Right lobe of liver (tissue), 6 donors: ENCODE measurements at regions not wholly inside any gene's neighbourhood (a gene's known extent, or its start where the extent isn't known, plus 50 kb on each side); places are given as distances from the start of the nearest gene placed in this dataset.

Experiments used
- ATAC-seq, 4 donors: fragments of 200-7000 bp; cut with Tn5 transposase; one replicate each; pipeline ENCODE4 v1.9.1; 2020; ENCODE audit warnings: mild to moderate bottlenecking in 4 of 4, moderate library complexity in 4 of 4
- DNase-seq, 3 donors: peaks; one replicate each; pipeline ENCODE4 v3.0.0-alpha.2; 2020
- H3K27ac ChIP-seq, 3 donors: fragments of 200-600 bp; one replicate each; pipeline ENCODE4 v1.8.0; 2022
- H3K27me3 ChIP-seq, 2 donors: fragments of 200-600 bp; one replicate each; pipeline ENCODE4 v1.8.0; 2022
- H3K36me3 ChIP-seq, 4 donors: fragments of 200-600 bp; sonication (generic) in 1 of 4; one replicate each; pipeline versions ENCODE4 v1.5.1 to v1.8.0; 2017 to 2022; ENCODE audit warnings: control low read depth in 1 of 4
- H3K4me1 ChIP-seq, 4 donors: fragments of 200-600 bp; sonication (generic) in 1 of 4; one replicate each; pipeline versions ENCODE4 v1.5.1 to v1.8.0; 2017 to 2022; ENCODE audit warnings: control low read depth in 1 of 4
- H3K4me3 ChIP-seq, 3 donors: fragments of 200-600 bp; one replicate each; pipeline ENCODE4 v1.8.0; 2022
- H3K9me3 ChIP-seq, 4 donors: fragments of 200-600 bp; sonication (generic) in 1 of 4; one replicate each; pipeline versions ENCODE4 v1.5.1 to v1.8.0; 2017 to 2022; ENCODE audit warnings: control low read depth in 1 of 4
- CTCF ChIP-seq, 4 donors: fragments of 200-600 bp in 3 of 4; fragments of 450-650 bp in 1 of 4; IDR thresholded peaks; one replicate each; pipeline versions ENCODE4 v1.5.1 to v1.8.0; 2016 to 2022; ENCODE audit warnings: antibody characterized with exemption in 4 of 4, mild to moderate bottlenecking in 2 of 4
- POLR2A ChIP-seq: fragments of 450-650 bp; IDR thresholded peaks from one replicate; pipeline ENCODE4 v1.6.1; 2017; ENCODE audit warnings: antibody characterized with exemption, mild to moderate bottlenecking
- WGBS: methylation state at CpG from one replicate; pipeline ENCODE4 v1.1.6; 2018; ENCODE audit warnings: low coverage, low lambda C conversion rate; ENCODE audit not compliant: insufficient coverage; ENCODE audit errors: missing lambda C conversion rate; 5-methylcytosine and 5-hydroxymethylcytosine counted together
- intact Hi-C, 2 donors: fragments of 100-400 bp; cut with DNase I; formaldehyde crosslinking; loops; one replicate each; pipeline versions ENCODE4 v1.11.2 to v1.14.1; 2022
- donor health status: DM: no; HTN: yes; CAD: no.
- donor health status: DM: no; HTN: no; CAD: no.
- donor health status: DM: no; HTN: no; CAD: no.
- donor health status: DM: no; HTN: yes; CAD: no.
- donor health status: DM: no; HTN: yes; CAD: no.

DNA sequence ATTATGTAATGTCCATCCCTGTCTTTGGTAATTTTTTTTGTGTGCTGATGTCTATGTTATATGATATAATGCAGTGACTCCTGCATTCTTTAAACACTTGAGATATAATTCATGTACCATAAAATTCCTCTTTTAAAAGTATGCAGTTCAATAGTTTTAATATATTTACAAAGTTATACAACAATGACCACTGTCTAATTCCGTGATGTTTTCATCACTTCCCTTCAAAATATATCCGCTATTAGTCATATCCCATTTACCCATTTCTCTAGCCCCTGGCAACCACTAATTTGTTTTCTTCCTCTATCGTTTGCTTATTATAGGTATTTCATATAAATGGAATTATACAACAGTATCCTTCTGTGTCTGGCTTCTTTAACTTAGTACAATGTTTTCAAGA, 64.9 kb upstream of the SUCLG2 start:
- WGBS = 87% methylated on average over 3 of the region's 3 CpGs

GRCh38 chr3:67715971-67716370, 61.6 kb upstream of the SUCLG2 start:
- H3K27me3 ChIP-seq = no peaks in the 10 kb centered on the region
- no peaks in the 10 kb centered on the region for H3K36me3 ChIP-seq
- H3K9me3 ChIP-seq = peaks cover 0 to 7% (median 0%) of the 10 kb centered on the region in 4 donors
- WGBS = 80% methylated on average over 5 of the region's 5 CpGs
- intact Hi-C loops = no loop called here
- DNase-seq (no peak), ATAC-seq (no peak)
- TF ChIP-seq POLR2A = no peak
- no peak for TF ChIP-seq CTCF (IDR thresholded peaks at IDR 0.05)
- H3K27ac ChIP-seq = no peak overlapping the region
- no peaks in the 10 kb centered on the region for H3K4me1 ChIP-seq
- no peak overlapping the region for H3K4me3 ChIP-seq

More for the DNA sequence above, 64.9 kb upstream of the SUCLG2 start:
- intact Hi-C loops = no loop called here
- no peak overlapping the region for H3K4me3 ChIP-seq
- H3K36me3 ChIP-seq = no peaks in the 10 kb centered on the region
- H3K27me3 ChIP-seq = no peaks in the 10 kb centered on the region
- peaks cover 0 to 7% (median 0%) of the 10 kb centered on the region in 4 donors for H3K9me3 ChIP-seq
- no peaks in the 10 kb centered on the region for H3K4me1 ChIP-seq
- no peak overlapping the region for H3K27ac ChIP-seq
- DNase-seq (no peak), ATAC-seq (no peak)
- no peak for TF ChIP-seq POLR2A
- no peak for TF ChIP-seq CTCF (IDR thresholded peaks at IDR 0.05)

- H3K27ac ChIP-seq = no peak overlapping the region
- DNase-seq (no peak), ATAC-seq (no peak)
- H3K4me1 ChIP-seq = no peaks in the 10 kb centered on the region
- no peaks in the 10 kb centered on the region for H3K27me3 ChIP-seq
- no peak overlapping the region for H3K4me3 ChIP-seq
- WGBS = 74% methylated on average over 3 of the region's 3 CpGs
- no peaks in the 10 kb centered on the region for H3K36me3 ChIP-seq
- TF ChIP-seq CTCF (IDR thresholded peaks at IDR 0.05) (no peak), POLR2A (no peak)
- intact Hi-C loops = no loop called here
- H3K9me3 ChIP-seq = no peaks in the 10 kb centered on the region
Observed at GRCh38 chr3:67713764-67714469, 59.5 kb upstream of the SUCLG2 start.

- no peak for TF ChIP-seq POLR2A
- TF ChIP-seq CTCF (IDR thresholded peaks at IDR 0.05) = no peak
- H3K27me3 ChIP-seq = no peaks in the 10 kb centered on the region
- no peak for ATAC-seq
- no peaks in the 10 kb centered on the region for H3K4me1 ChIP-seq
- H3K27ac ChIP-seq = no peak overlapping the region
- no peak overlapping the region for H3K4me3 ChIP-seq
- DNase-seq = no peak
- intact Hi-C loops = no loop called here
- no peaks in the 10 kb centered on the region for H3K9me3 ChIP-seq
- no peaks in the 10 kb centered on the region for H3K36me3 ChIP-seq
Observed at GRCh38 chr3:67712259-67712658, 57.8 kb upstream of the SUCLG2 start.

DNA sequence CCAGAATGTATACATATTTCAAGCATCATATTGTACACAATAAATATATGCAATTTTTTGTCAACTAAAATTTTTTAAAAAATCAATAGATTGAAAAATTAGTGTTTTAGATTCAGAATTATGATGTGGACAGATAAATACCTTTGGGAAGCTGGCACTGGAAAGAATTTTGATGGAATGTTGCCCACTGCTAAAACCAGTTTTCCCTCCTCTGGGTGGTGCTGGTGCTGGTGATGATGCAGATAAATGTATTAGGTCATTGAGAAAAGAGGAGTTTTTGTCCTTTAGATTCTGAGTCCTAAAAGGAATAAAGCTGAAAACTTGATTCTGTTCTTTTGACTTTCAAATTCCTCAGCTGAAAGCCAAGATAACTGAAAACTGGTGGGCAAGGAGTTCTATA, 56.0 kb upstream of the SUCLG2 start:
- Histone ChIP-seq H3K9me3 (no peaks in the 10 kb centered on the region), H3K27me3 (no peaks in the 10 kb centered on the region), H3K4me1 (no peaks in the 10 kb centered on the region), H3K27ac (no peak overlapping the region), H3K36me3 (no peaks in the 10 kb centered on the region), H3K4me3 (no peak overlapping the region)
- intact Hi-C loops = no loop called here
- DNase-seq (no peak), ATAC-seq (no peak)
- TF ChIP-seq CTCF (IDR thresholded peaks at IDR 0.05) (no peak), POLR2A (no peak)
